ENCODE measurements at regions not wholly inside any gene's neighbourhood (a gene's known extent, or its start where the extent isn't known, plus 50 kb on each side); places are given as distances from the start of the nearest gene placed in this dataset.

- TF ChIP-seq ZNF19 (tag by site-specific recombination; IDR thresholded peaks at IDR 0.05; ENCODE audit: low read depth) (no peak), ZBTB8A (tag by site-specific recombination; IDR thresholded peaks at IDR 0.05) (no peak)
These were observed 125.9 kb upstream of the SLC7A14 start (continued) for GRCh38 chr3:170711786-170712185.

- Histone ChIP-seq H3K36me3 (ENCODE audit: control insufficient read depth in 2 of 2, insufficient read depth in 1 of 2, low read length in 2 of 2) (no peaks in the 10 kb centered on the region), H3K4me1 (ENCODE audit: control insufficient read depth, insufficient read depth, low read length) (no peaks in the 10 kb centered on the region), H3K27ac (ENCODE audit: extremely low read depth, low read depth, low read length) (no peak overlapping the region), H3K9me3 (ENCODE audit: control insufficient read depth, insufficient read depth, low read depth, low read length) (no peaks in the 10 kb centered on the region), H3K4me3 (ENCODE audit: low read depth, low read length) (no peak overlapping the region)
- ChIA-PET POLR2A (no interaction called here), CTCF (no interaction called here)
- no peak for TF ChIP-seq ZNF175 (tag by site-specific recombination; IDR thresholded peaks at IDR 0.05)
- no peak for TF ChIP-seq ZNF148 (tag by site-specific recombination; IDR thresholded peaks at IDR 0.05; ENCODE audit: borderline replicate concordance)
- no peak for TF ChIP-seq ZNF23 (tag by site-specific recombination; IDR thresholded peaks at IDR 0.05; ENCODE audit: borderline replicate concordance)
- TF ChIP-seq ZNF785 (tag by site-specific recombination; IDR thresholded peaks at IDR 0.05) = no peak
- no peak for TF ChIP-seq ZBTB11 (tag by site-specific recombination; conservative IDR thresholded peaks at IDR 0.05; ENCODE audit: low read depth)
- TF ChIP-seq ZNF548 (tag by site-specific recombination; IDR thresholded peaks at IDR 0.05) = no peak
- no peak for TF ChIP-seq PBX3 (CRISPR knock-in tag; IDR thresholded peaks at IDR 0.05)
- no peak for TF ChIP-seq ZNF433 (tag by site-specific recombination; IDR thresholded peaks at IDR 0.05; ENCODE audit: low read depth)
- no peak for TF ChIP-seq ZBTB6 (tag by site-specific recombination; IDR thresholded peaks at IDR 0.05)
- no peak for TF ChIP-seq ZNF426 (tag by site-specific recombination; IDR thresholded peaks at IDR 0.05)
- no peak for TF ChIP-seq ZBTB44 (tag by site-specific recombination; IDR thresholded peaks at IDR 0.05)
- no peak for TF ChIP-seq CTCF (tag by site-specific recombination; IDR thresholded peaks at IDR 0.05)
- no peak for TF ChIP-seq ZNF354C (tag by site-specific recombination; IDR thresholded peaks at IDR 0.05; ENCODE audit: borderline replicate concordance, low read depth)
- no peak for TF ChIP-seq ZNF174 (tag by site-specific recombination; IDR thresholded peaks at IDR 0.05)
- TF ChIP-seq SP2 (tag by site-specific recombination; IDR thresholded peaks at IDR 0.05) = no peak
- no peak for TF ChIP-seq ZNF280C (tag by site-specific recombination; IDR thresholded peaks at IDR 0.05)
- no peak for TF ChIP-seq ZBTB8A (tag by site-specific recombination; IDR thresholded peaks at IDR 0.05)
- no peak for TF ChIP-seq ZNF707 (tag by site-specific recombination; IDR thresholded peaks at IDR 0.05)
- no peak for TF ChIP-seq ZEB2 (tag by site-specific recombination; IDR thresholded peaks at IDR 0.05)
These were observed 123.2 kb upstream of the SLC7A14 start for GRCh38 chr3:170709046-170709445.

Measured in HEK293 (cell line).